HEK293 (cell line): ENCODE measurements at regions not wholly inside any gene's neighbourhood (a gene's known extent, or its start where the extent isn't known, plus 50 kb on each side); places are given as distances from the start of the nearest gene placed in this dataset.

Experiments used
- CTCF ChIA-PET: fragments of 350-600 bp; formaldehyde crosslinking; extraction: SDS; loops from one replicate; lab custom pipeline; 2021; ENCODE audit warnings: antibody characterized with exemption; lab: Yijun Ruan, JAX
- POLR2A ChIA-PET: fragments of 300-600 bp; formaldehyde crosslinking; extraction: SDS; loops from one replicate; lab custom pipeline; 2020; ENCODE audit warnings: antibody characterized with exemption, inconsistent platforms; lab: Yijun Ruan, JAX
- H3K27ac ChIP-seq: fragments of 200-500 bp; sonication (Bioruptor generic); 2 replicates; pipeline ENCODE4 v1.5.1; 2014; ENCODE audit warnings: low read depth, low read length, control low read depth, inconsistent platforms; ENCODE audit errors: extremely low read depth
- H3K36me3 ChIP-seq, 2 experiments: fragments of 200-500 bp in 1 of 2; sonication (Bioruptor generic) in 1 of 2; 1 replicate in 1 of 2; 2 replicates in 1 of 2; pipeline ENCODE4 v1.5.1; 2014 to 2017; ENCODE audit warnings: inconsistent platforms in 2 of 2, low read length in 2 of 2; ENCODE audit not compliant: control insufficient read depth in 2 of 2, insufficient read depth in 1 of 2
- H3K4me1 ChIP-seq: fragments of 200-500 bp; sonication (Bioruptor generic); 2 replicates; pipeline ENCODE4 v1.5.1; 2014; ENCODE audit warnings: mild to moderate bottlenecking, low read length, inconsistent platforms; ENCODE audit not compliant: control insufficient read depth, insufficient read depth
- H3K4me3 ChIP-seq: 2 replicates; pipeline ENCODE4 v1.5.1; 2011; ENCODE audit warnings: low read depth, mild to moderate bottlenecking, control low read depth, low read length, moderate library complexity
- H3K9me3 ChIP-seq: fragments of 200-500 bp; sonication (Bioruptor generic); 2 replicates; pipeline ENCODE4 v1.5.1; 2014; ENCODE audit warnings: low read depth, low read length, inconsistent platforms; ENCODE audit not compliant: control insufficient read depth, insufficient read depth
- EGR2 ChIP-seq: fragments of 450-650 bp; formaldehyde crosslinking; IDR thresholded peaks from 2 replicates; pipeline ENCODE4 v1.5.1; 2016; ENCODE audit warnings: low read depth, missing biosample characterization, missing genetic modification characterization
- INSM2 ChIP-seq: fragments of 450-650 bp; formaldehyde crosslinking; IDR thresholded peaks from 2 replicates; pipeline ENCODE4 v1.5.1; 2016; ENCODE audit warnings: missing biosample characterization, missing genetic modification characterization
- KLF16 ChIP-seq: fragments of 450-650 bp; formaldehyde crosslinking; IDR thresholded peaks from 2 replicates; pipeline ENCODE4 v1.5.1; 2017; ENCODE audit warnings: missing biosample characterization, missing genetic modification characterization
- KLF17 ChIP-seq: fragments of 450-650 bp; formaldehyde crosslinking; IDR thresholded peaks from 2 replicates; pipeline ENCODE4 v1.5.1; 2016; ENCODE audit warnings: missing biosample characterization, missing genetic modification characterization
- PRDM2 ChIP-seq: fragments of 450-650 bp; formaldehyde crosslinking; IDR thresholded peaks from 2 replicates; pipeline ENCODE4 v1.5.1; 2016; ENCODE audit warnings: missing biosample characterization, missing genetic modification characterization, borderline replicate concordance
- PRDM6 ChIP-seq: fragments of 450-650 bp; formaldehyde crosslinking; IDR thresholded peaks from 2 replicates; pipeline ENCODE4 v1.5.1; 2017; ENCODE audit warnings: missing biosample characterization, missing genetic modification characterization
- RBAK ChIP-seq: fragments of 450-650 bp; formaldehyde crosslinking; IDR thresholded peaks from 2 replicates; pipeline ENCODE4 v1.5.1; 2016; ENCODE audit warnings: missing biosample characterization, missing genetic modification characterization
- REPIN1 ChIP-seq: fragments of 450-650 bp; formaldehyde crosslinking; IDR thresholded peaks from 2 replicates; pipeline ENCODE4 v1.5.1; 2017; ENCODE audit warnings: missing biosample characterization, missing genetic modification characterization, low read depth
- SALL2 ChIP-seq: fragments of 450-650 bp; formaldehyde crosslinking; IDR thresholded peaks from 2 replicates; pipeline ENCODE4 v1.5.0; 2017; ENCODE audit warnings: missing biosample characterization, mild to moderate bottlenecking, missing genetic modification characterization, borderline replicate concordance
- ZBTB6 ChIP-seq: fragments of 450-650 bp; formaldehyde crosslinking; IDR thresholded peaks from 2 replicates; pipeline ENCODE4 v1.5.1; 2017; ENCODE audit warnings: missing biosample characterization, missing genetic modification characterization
- ZEB2 ChIP-seq: fragments of 450-650 bp; formaldehyde crosslinking; IDR thresholded peaks from 2 replicates; pipeline ENCODE4 v1.5.1; 2016; ENCODE audit warnings: missing biosample characterization, missing genetic modification characterization
- ZNF138 ChIP-seq: fragments of 450-650 bp; formaldehyde crosslinking; IDR thresholded peaks from 2 replicates; pipeline ENCODE4 v1.5.1; 2016; ENCODE audit warnings: missing biosample characterization, missing genetic modification characterization, borderline replicate concordance
- ZNF239 ChIP-seq: fragments of 450-650 bp; formaldehyde crosslinking; IDR thresholded peaks from 2 replicates; pipeline ENCODE4 v1.5.1; 2016; ENCODE audit warnings: missing biosample characterization, missing genetic modification characterization
- ZNF404 ChIP-seq: fragments of 450-650 bp; formaldehyde crosslinking; IDR thresholded peaks from 2 replicates; pipeline ENCODE4 v1.5.1; 2017; ENCODE audit warnings: missing biosample characterization, missing genetic modification characterization
- ZNF529 ChIP-seq: fragments of 450-650 bp; formaldehyde crosslinking; IDR thresholded peaks from 2 replicates; pipeline ENCODE4 v1.5.1; 2017; ENCODE audit warnings: missing genetic modification characterization, missing biosample characterization; ENCODE audit not compliant: insufficient replicate concordance
- ZNF544 ChIP-seq: fragments of 450-650 bp; formaldehyde crosslinking; IDR thresholded peaks from 2 replicates; pipeline ENCODE4 v1.5.0; 2017; ENCODE audit warnings: missing biosample characterization, missing genetic modification characterization
- ZNF560 ChIP-seq: fragments of 450-650 bp; formaldehyde crosslinking; IDR thresholded peaks from 2 replicates; pipeline ENCODE4 v1.5.1; 2017; ENCODE audit warnings: missing biosample characterization, missing genetic modification characterization, borderline replicate concordance
- ZNF600 ChIP-seq: fragments of 450-650 bp; formaldehyde crosslinking; IDR thresholded peaks from 2 replicates; pipeline ENCODE4 v1.5.1; 2016; ENCODE audit warnings: missing biosample characterization, missing genetic modification characterization
- ZNF639 ChIP-seq: fragments of 450-650 bp; formaldehyde crosslinking; IDR thresholded peaks from 2 replicates; pipeline ENCODE4 v1.5.1; 2016; ENCODE audit warnings: missing biosample characterization, missing genetic modification characterization
- ZNF777 ChIP-seq: fragments of 450-650 bp; formaldehyde crosslinking; IDR thresholded peaks from 2 replicates; pipeline ENCODE4 v1.5.1; 2017; ENCODE audit warnings: missing biosample characterization, missing genetic modification characterization, borderline replicate concordance
- ZSCAN23 ChIP-seq: fragments of 450-650 bp; formaldehyde crosslinking; IDR thresholded peaks from 2 replicates; pipeline ENCODE4 v1.5.1; 2016; ENCODE audit warnings: missing biosample characterization, missing genetic modification characterization

- TF ChIP-seq PRDM6, result no peak
- no peak for TF ChIP-seq ZNF404 (tag by site-specific recombination)
- TF ChIP-seq ZBTB6, result no peak
- no peak for TF ChIP-seq ZNF138
- TF ChIP-seq ZEB2 (tag by site-specific recombination), result no peak
- TF ChIP-seq, all 188 proteins: peak for 0
Measured at GRCh38 chr12:126538888-126539287, 1473.7 kb downstream of the AACS start (continued).

GRCh38 chr12:126545411-126545810 lies 1480.2 kb downstream of the AACS start:
- TF ChIP-seq ZNF777 (tag by site-specific recombination) (no peak), ZNF639 (tag by site-specific recombination) (no peak), ZNF239 (tag by site-specific recombination) (no peak), REPIN1 (tag by site-specific recombination) (no peak), ZNF600 (no peak), EGR2 (tag by site-specific recombination) (no peak), INSM2 (no peak), SALL2 (tag by site-specific recombination) (no peak)
- H3K9me3 ChIP-seq, result no peaks in the 10 kb centered on the region
- no peaks in the 10 kb centered on the region for H3K4me1 ChIP-seq
- H3K36me3 ChIP-seq, result no peaks in the 10 kb centered on the region
- ChIA-PET CTCF (no interaction called here), POLR2A (no interaction called here)
- no peak overlapping the region for H3K27ac ChIP-seq
- H3K4me3 ChIP-seq, result no peak overlapping the region

GRCh38 chr12:126547905-126548304 lies 1482.7 kb downstream of the AACS start:
- H3K4me1 ChIP-seq, result no peaks in the 10 kb centered on the region
- CTCF ChIA-PET, result no interaction called here
- H3K36me3 ChIP-seq, result no peaks in the 10 kb centered on the region
- TF ChIP-seq KLF17 (tag by site-specific recombination), result no peak
- no peak for TF ChIP-seq ZSCAN23 (tag by site-specific recombination)
- TF ChIP-seq ZNF529 (tag by site-specific recombination), result no peak
- TF ChIP-seq RBAK (tag by site-specific recombination), result no peak
- no peak for TF ChIP-seq KLF16 (tag by site-specific recombination)
- no peak for TF ChIP-seq ZNF544
- TF ChIP-seq PRDM2, result no peak
- no peak for TF ChIP-seq ZNF560 (tag by site-specific recombination)
- TF ChIP-seq, all 188 proteins: peak for 0
- Histone ChIP-seq H3K27ac (no peak overlapping the region), H3K4me3 (no peak overlapping the region), H3K9me3 (no peaks in the 10 kb centered on the region)
- POLR2A ChIA-PET, result no interaction called here
